A673 (cell line): ENCODE measurements at regions not wholly inside any gene's neighbourhood (a gene's known extent, or its start where the extent isn't known, plus 50 kb on each side); places are given as distances from the start of the nearest gene placed in this dataset.

Experiments used
- CTCF ChIP-seq: fragments of 300-800, 200-600 bp; sonication (generic); conservative IDR thresholded peaks from 2 replicates; pipeline ENCODE4 v1.5.1; 2017; ENCODE audit warnings: low read depth, mild to moderate bottlenecking, antibody characterized with exemption, low read length, moderate library complexity, mixed read lengths
- EZH2 ChIP-seq: fragments of 200-600 bp; sonication (generic); IDR thresholded peaks from 2 replicates; pipeline ENCODE4 v1.6.1; 2017; ENCODE audit warnings: borderline replicate concordance, low read depth, mild to moderate bottlenecking, mixed read lengths, antibody characterized with exemption, low read length; ENCODE audit not compliant: poor library complexity, severe bottlenecking

- no peak for TF ChIP-seq CTCF
- TF ChIP-seq EZH2 = no peak
Observed at GRCh38 chr21:18476639-18477038, 73.1 kb upstream of the TMPRSS15 start.
